ENCODE measurements at regions not wholly inside any gene's neighbourhood (a gene's known extent, or its start where the extent isn't known, plus 50 kb on each side); places are given as distances from the start of the nearest gene placed in this dataset.

GRCh38 chr14:98543074-98543473 is 728.9 kb downstream of the BCL11B start:
- H4K20me1 ChIP-seq (ENCODE audit: insufficient read depth) = no peaks in the 10 kb centered on the region
- no peaks in the 10 kb centered on the region for H3K4me1 ChIP-seq (ENCODE audit: insufficient read depth)
- no peak overlapping the region for H3K4me3 ChIP-seq
- H3K79me2 ChIP-seq (ENCODE audit: insufficient read depth) = no peaks in the 10 kb centered on the region
- no peak for TF ChIP-seq EZH2 (IDR thresholded peaks at IDR 0.05; ENCODE audit: insufficient read depth, poor library complexity, severe bottlenecking)
- TF ChIP-seq EZH2phosphoT487 (IDR thresholded peaks at IDR 0.05; ENCODE audit: insufficient read depth, low read depth) = no peak
- H3K9ac ChIP-seq = no peak overlapping the region
- whole genome bisulfite sequencing, 2 experiments (ENCODE audit: low coverage in 1 of 2, low lambda C conversion rate in 2 of 2, missing lambda C conversion rate in 2 of 2) = 11 to 14% methylated on average over 2 of the region's 2 CpGs
- no peak overlapping the region for H3K27ac ChIP-seq
- no peaks in the 10 kb centered on the region for H3K9me2 ChIP-seq (ENCODE audit: insufficient read depth)
- no peak overlapping the region for H3K4me2 ChIP-seq (ENCODE audit: unreplicated experiment)
- no peaks in the 10 kb centered on the region for H3K9me3 ChIP-seq (ENCODE audit: low read depth)
- H3K36me3 ChIP-seq (ENCODE audit: low read depth) = no peaks in the 10 kb centered on the region
- no peaks in the 10 kb centered on the region for H3F3A ChIP-seq (ENCODE audit: insufficient read depth)
- H2AFZ ChIP-seq = no peak overlapping the region
- DNase-seq = no peak
- H3K27me3 ChIP-seq (replicated peaks; ENCODE audit: insufficient read depth) = no peaks in the 10 kb centered on the region
- in situ Hi-C loops (cut with MboI) = no loop called here

- Histone ChIP-seq H3K79me2 (ENCODE audit: insufficient read depth) (no peaks in the 10 kb centered on the region), H3K4me3 (no peak overlapping the region), H3K9me3 (ENCODE audit: low read depth) (no peaks in the 10 kb centered on the region), H4K20me1 (ENCODE audit: insufficient read depth) (no peaks in the 10 kb centered on the region), H3K27ac (no peak overlapping the region), H3K4me1 (ENCODE audit: insufficient read depth) (no peaks in the 10 kb centered on the region), H2AFZ (no peak overlapping the region), H3K9me2 (ENCODE audit: insufficient read depth) (no peaks in the 10 kb centered on the region), H3K4me2 (ENCODE audit: unreplicated experiment) (no peak overlapping the region), H3F3A (ENCODE audit: insufficient read depth) (no peaks in the 10 kb centered on the region), H3K27me3 (replicated peaks; ENCODE audit: insufficient read depth) (no peaks in the 10 kb centered on the region), H3K9ac (no peak overlapping the region), H3K36me3 (ENCODE audit: low read depth) (no peaks in the 10 kb centered on the region)
- TF ChIP-seq EZH2 (IDR thresholded peaks at IDR 0.05; ENCODE audit: insufficient read depth, poor library complexity, severe bottlenecking) (no peak), EZH2phosphoT487 (IDR thresholded peaks at IDR 0.05; ENCODE audit: insufficient read depth, low read depth) (no peak)
- no peak for DNase-seq
- WGBS, 2 experiments (ENCODE audit: low coverage in 1 of 2, low lambda C conversion rate in 2 of 2, missing lambda C conversion rate in 2 of 2) = 42 to 57% methylated on average over 4 of the region's 4 CpGs
- in situ Hi-C loops (cut with MboI) = no loop called here
Observed at GRCh38 chr14:98544174-98544573, 727.8 kb downstream of the BCL11B start.

- TF ChIP-seq EZH2 (IDR thresholded peaks at IDR 0.05; ENCODE audit: insufficient read depth, poor library complexity, severe bottlenecking) (no peak), EZH2phosphoT487 (IDR thresholded peaks at IDR 0.05; ENCODE audit: insufficient read depth, low read depth) (no peak)
- no peaks in the 10 kb centered on the region for H3K36me3 ChIP-seq (ENCODE audit: low read depth)
- H3K9me3 ChIP-seq (ENCODE audit: low read depth) = no peaks in the 10 kb centered on the region
- no peaks in the 10 kb centered on the region for H3K27me3 ChIP-seq (replicated peaks; ENCODE audit: insufficient read depth)
- no peak overlapping the region for H3K4me3 ChIP-seq
- DNase-seq = no peak
- no peaks in the 10 kb centered on the region for H4K20me1 ChIP-seq (ENCODE audit: insufficient read depth)
- no peak overlapping the region for H3K9ac ChIP-seq
- no peak overlapping the region for H2AFZ ChIP-seq
- in situ Hi-C loops (cut with MboI) = no loop called here
- no peak overlapping the region for H3K27ac ChIP-seq
- no peak overlapping the region for H3K4me2 ChIP-seq (ENCODE audit: unreplicated experiment)
- H3K79me2 ChIP-seq (ENCODE audit: insufficient read depth) = no peaks in the 10 kb centered on the region
- no peaks in the 10 kb centered on the region for H3F3A ChIP-seq (ENCODE audit: insufficient read depth)
- H3K9me2 ChIP-seq (ENCODE audit: insufficient read depth) = no peaks in the 10 kb centered on the region
- H3K4me1 ChIP-seq (ENCODE audit: insufficient read depth) = no peaks in the 10 kb centered on the region
Observed at GRCh38 chr14:98545181-98545580, 726.8 kb downstream of the BCL11B start.

- in situ Hi-C loops (cut with MboI) = no loop called here
- Histone ChIP-seq H2AFZ (no peak overlapping the region), H3F3A (ENCODE audit: insufficient read depth) (no peaks in the 10 kb centered on the region), H4K20me1 (ENCODE audit: insufficient read depth) (no peaks in the 10 kb centered on the region), H3K9ac (no peak overlapping the region), H3K27me3 (replicated peaks; ENCODE audit: insufficient read depth) (no peaks in the 10 kb centered on the region), H3K27ac (no peak overlapping the region), H3K4me2 (ENCODE audit: unreplicated experiment) (no peak overlapping the region), H3K9me3 (ENCODE audit: low read depth) (no peaks in the 10 kb centered on the region), H3K79me2 (ENCODE audit: insufficient read depth) (no peaks in the 10 kb centered on the region), H3K36me3 (ENCODE audit: low read depth) (no peaks in the 10 kb centered on the region), H3K9me2 (ENCODE audit: insufficient read depth) (no peaks in the 10 kb centered on the region), H3K4me1 (ENCODE audit: insufficient read depth) (no peaks in the 10 kb centered on the region), H3K4me3 (no peak overlapping the region)
- no peak for DNase-seq
- no peak for TF ChIP-seq EZH2 (IDR thresholded peaks at IDR 0.05; ENCODE audit: insufficient read depth, poor library complexity, severe bottlenecking)
- no peak for TF ChIP-seq EZH2phosphoT487 (IDR thresholded peaks at IDR 0.05; ENCODE audit: insufficient read depth, low read depth)
- 28 to 33% methylated on average over 6 of the region's 6 CpGs for WGBS, 2 experiments (ENCODE audit: low coverage in 1 of 2, low lambda C conversion rate in 2 of 2, missing lambda C conversion rate in 2 of 2)
Observed at GRCh38 chr14:98548071-98548686, 723.8 kb downstream of the BCL11B start.

- WGBS, 2 experiments (ENCODE audit: low coverage in 1 of 2, low lambda C conversion rate in 2 of 2, missing lambda C conversion rate in 2 of 2) = 68 to 69% methylated on average over 5 of the region's 5 CpGs
- H3K4me3 ChIP-seq = no peak overlapping the region
- no peak for TF ChIP-seq EZH2phosphoT487 (IDR thresholded peaks at IDR 0.05; ENCODE audit: insufficient read depth, low read depth)
- no peak for TF ChIP-seq EZH2 (IDR thresholded peaks at IDR 0.05; ENCODE audit: insufficient read depth, poor library complexity, severe bottlenecking)
Observed at GRCh38 chr14:98551028-98551427, 721.0 kb downstream of the BCL11B start.

More at GRCh38 chr14:98551028-98551427, 721.0 kb downstream of the BCL11B start:
- in situ Hi-C loops (cut with MboI) = no loop called here
- Histone ChIP-seq H3K9me2 (ENCODE audit: insufficient read depth) (no peaks in the 10 kb centered on the region), H3K79me2 (ENCODE audit: insufficient read depth) (no peaks in the 10 kb centered on the region), H3K4me1 (ENCODE audit: insufficient read depth) (no peaks in the 10 kb centered on the region), H2AFZ (no peak overlapping the region), H3K9me3 (ENCODE audit: low read depth) (no peaks in the 10 kb centered on the region), H3K9ac (no peak overlapping the region), H3K36me3 (ENCODE audit: low read depth) (no peaks in the 10 kb centered on the region), H3K27me3 (replicated peaks; ENCODE audit: insufficient read depth) (no peaks in the 10 kb centered on the region), H3K4me2 (ENCODE audit: unreplicated experiment) (no peak overlapping the region), H4K20me1 (ENCODE audit: insufficient read depth) (no peaks in the 10 kb centered on the region), H3F3A (ENCODE audit: insufficient read depth) (no peaks in the 10 kb centered on the region), H3K27ac (no peak overlapping the region)
- DNase-seq = no peak

Measured in GM23248 (cell line).